ENCODE measurements at regions not wholly inside any gene's neighbourhood (a gene's known extent, or its start where the extent isn't known, plus 50 kb on each side); places are given as distances from the start of the nearest gene placed in this dataset.

GRCh38 chr10:34922138-34922537, 107.0 kb upstream of the PARD3 start:
- TF ChIP-seq CTCF (IDR thresholded peaks at IDR 0.05; ENCODE audit: low read depth, low read length) (no peak), POLR2A (IDR thresholded peaks at IDR 0.05; ENCODE audit: extremely low read depth, insufficient read length) (no peak), MAX (IDR thresholded peaks at IDR 0.05; ENCODE audit: low read depth, low read length) (no peak)
